ENCODE measurements at regions not wholly inside any gene's neighbourhood (a gene's known extent, or its start where the extent isn't known, plus 50 kb on each side); places are given as distances from the start of the nearest gene placed in this dataset.

GRCh38 chr2:19219060-19219459 is 139.4 kb downstream of the OSR1 start:
- TF ChIP-seq ZNF16 (tag by site-specific recombination; IDR thresholded peaks at IDR 0.05; ENCODE audit: low read depth) (no peak), ELK4 (IDR thresholded peaks at IDR 0.05; ENCODE audit: borderline replicate concordance, low read depth, low read length) (no peak)

Data from HEK293 (cell line).